Tibial nerve (tissue), 4 donors: ENCODE measurements at regions not wholly inside any gene's neighbourhood (a gene's known extent, or its start where the extent isn't known, plus 50 kb on each side); places are given as distances from the start of the nearest gene placed in this dataset.

ENCODE experiments used
- DNase-seq, 2 donors: peaks; one replicate each; pipeline ENCODE4 v3.0.0-alpha.2; 2019; ENCODE audit warnings: low spot score in 2 of 2
- H3K27ac ChIP-seq, 4 donors: fragments of 200-600 bp; sonication (generic) in 3 of 4; one replicate each; pipeline ENCODE4 v1.5.1; 2017 to 2019; ENCODE audit warnings: mild to moderate bottlenecking in 1 of 4
- H3K27me3 ChIP-seq, 2 donors: fragments of 200-600 bp; sonication (generic) in 1 of 2; one replicate each; pipeline versions ENCODE4 v1.5.1 to v1.6.0; 2017 to 2019
- H3K36me3 ChIP-seq, 3 donors: fragments of 200-600 bp; sonication (generic); one replicate each; pipeline ENCODE4 v1.5.1; 2018 to 2019
- H3K4me1 ChIP-seq, 4 donors: fragments of 200-600 bp; sonication (generic) in 3 of 4; one replicate each; pipeline ENCODE4 v1.5.1; 2017 to 2019
- H3K4me3 ChIP-seq, 4 donors: fragments of 200-600 bp; sonication (generic) in 3 of 4; one replicate each; pipeline ENCODE4 v1.5.1; 2017 to 2019; ENCODE audit warnings: mild to moderate bottlenecking in 1 of 4, moderate library complexity in 1 of 4
- H3K9me3 ChIP-seq, 4 donors: fragments of 200-600 bp; sonication (generic) in 3 of 4; one replicate each; pipeline ENCODE4 v1.5.1; 2017 to 2019
- CTCF ChIP-seq, 5 experiments: fragments of 200-600 bp in 3 of 5; fragments of 450-650 bp in 2 of 5; sonication (generic) in 3 of 5; IDR thresholded peaks; one replicate each; pipeline ENCODE4 v1.5.1; 2016 to 2019; ENCODE audit warnings: antibody characterized with exemption in 5 of 5, mild to moderate bottlenecking in 3 of 5, moderate library complexity in 2 of 5
- EP300 ChIP-seq, 2 donors: sonication (generic); formaldehyde crosslinking; IDR thresholded peaks; one replicate each; pipeline ENCODE4 v1.6.1; 2017; ENCODE audit warnings: antibody characterized with exemption in 2 of 2, mild to moderate bottlenecking in 1 of 2
- POLR2A ChIP-seq, 2 donors: fragments of 450-650 bp; IDR thresholded peaks; one replicate each; pipeline ENCODE4 v1.6.1; 2017; ENCODE audit warnings: antibody characterized with exemption in 2 of 2, mild to moderate bottlenecking in 2 of 2, moderate library complexity in 2 of 2
- WGBS, 2 donors: methylation state at CpG; one replicate each; pipeline ENCODE4 v1.1.5; 2018; 5-methylcytosine and 5-hydroxymethylcytosine counted together

GRCh38 chr11:32032052-32032451, 58.8 kb upstream of the RCN1 start:
- H3K27ac ChIP-seq = no peak overlapping the region

GRCh38 chr11:32030875-32031503, 59.9 kb upstream of the RCN1 start:
- Histone ChIP-seq H3K36me3 (no peaks in the 10 kb centered on the region), H3K9me3 (no peaks in the 10 kb centered on the region), H3K27ac (no peak overlapping the region), H3K27me3 (peaks cover 0 to 4% of the 10 kb centered on the region in 2 donors), H3K4me3 (no peak overlapping the region), H3K4me1 (no peaks in the 10 kb centered on the region)
- no peak for DNase-seq
- no peak for TF ChIP-seq CTCF (IDR thresholded peaks at IDR 0.05)
- TF ChIP-seq POLR2A (IDR thresholded peaks at IDR 0.05) = no peak
- 74 to 78% methylated on average over 10 of the region's 10 CpGs for WGBS, 2 donors

More at GRCh38 chr11:32032052-32032451, 58.8 kb upstream of the RCN1 start:
- Histone ChIP-seq H3K36me3 (no peaks in the 10 kb centered on the region), H3K4me3 (no peak overlapping the region), H3K27me3 (peaks cover 0 to 4% of the 10 kb centered on the region in 2 donors), H3K9me3 (no peaks in the 10 kb centered on the region), H3K4me1 (no peaks in the 10 kb centered on the region)
- WGBS, 2 donors = 82 to 84% methylated on average over 1 of the region's 1 CpG
- no peak for DNase-seq
- no peak for TF ChIP-seq POLR2A (IDR thresholded peaks at IDR 0.05)
- no peak for TF ChIP-seq CTCF (IDR thresholded peaks at IDR 0.05)
- no peak for TF ChIP-seq EP300 (IDR thresholded peaks at IDR 0.05)

GRCh38 chr11:32029721-32030120, 61.2 kb upstream of the RCN1 start:
- no peak overlapping the region for H3K4me3 ChIP-seq

GRCh38 chr11:32028201-32028600, 62.7 kb upstream of the RCN1 start:
- DNase-seq = no peak
- Histone ChIP-seq H3K4me3 (no peak overlapping the region), H3K27ac (no peak overlapping the region), H3K4me1 (no peaks in the 10 kb centered on the region), H3K36me3 (no peaks in the 10 kb centered on the region), H3K27me3 (peaks cover 0 to 4% of the 10 kb centered on the region in 2 donors), H3K9me3 (no peaks in the 10 kb centered on the region)
- TF ChIP-seq POLR2A (IDR thresholded peaks at IDR 0.05) = no peak
- WGBS, 2 donors = 83 to 85% methylated on average over 4 of the region's 4 CpGs

More at GRCh38 chr11:32029721-32030120, 61.2 kb upstream of the RCN1 start:
- Histone ChIP-seq H3K27ac (no peak overlapping the region), H3K9me3 (no peaks in the 10 kb centered on the region), H3K4me1 (no peaks in the 10 kb centered on the region), H3K36me3 (no peaks in the 10 kb centered on the region), H3K27me3 (peaks cover 0 to 4% of the 10 kb centered on the region in 2 donors)
- whole genome bisulfite sequencing, 2 donors = 60 to 69% methylated on average over 4 of the region's 4 CpGs
- TF ChIP-seq EP300 (IDR thresholded peaks at IDR 0.05) (no peak), CTCF (IDR thresholded peaks at IDR 0.05) (no peak), POLR2A (IDR thresholded peaks at IDR 0.05) (no peak)
- DNase-seq = no peak

GRCh38 chr11:32026766-32027165, 64.1 kb upstream of the RCN1 start:
- H3K36me3 ChIP-seq = no peaks in the 10 kb centered on the region
- no peak for DNase-seq
- 72 to 73% methylated on average over 2 of the region's 2 CpGs for WGBS, 2 donors
- peaks cover 0 to 4% of the 10 kb centered on the region in 2 donors for H3K27me3 ChIP-seq
- TF ChIP-seq POLR2A (IDR thresholded peaks at IDR 0.05) (no peak), CTCF (IDR thresholded peaks at IDR 0.05) (no peak), EP300 (IDR thresholded peaks at IDR 0.05) (no peak)
- no peaks in the 10 kb centered on the region for H3K4me1 ChIP-seq
- no peaks in the 10 kb centered on the region for H3K9me3 ChIP-seq
- H3K4me3 ChIP-seq = no peak overlapping the region
- H3K27ac ChIP-seq = no peak overlapping the region
